GM18505 (cell line): ENCODE measurements at regions not wholly inside any gene's neighbourhood (a gene's known extent, or its start where the extent isn't known, plus 50 kb on each side); places are given as distances from the start of the nearest gene placed in this dataset.

ENCODE experiments used
- ATAC-seq: cut with Tn5 transposase; IDR thresholded peaks from one replicate; pipeline ENCODE4 v1.9.1; 2021; ENCODE audit not compliant: unreplicated experiment
- POLR2A ChIP-seq: IDR thresholded peaks from 4 replicates; pipeline ENCODE4 v1.6.1; 2011; ENCODE audit warnings: borderline replicate concordance; ENCODE audit not compliant: insufficient read depth, insufficient read length; ENCODE audit errors: extremely low read depth

DNA sequence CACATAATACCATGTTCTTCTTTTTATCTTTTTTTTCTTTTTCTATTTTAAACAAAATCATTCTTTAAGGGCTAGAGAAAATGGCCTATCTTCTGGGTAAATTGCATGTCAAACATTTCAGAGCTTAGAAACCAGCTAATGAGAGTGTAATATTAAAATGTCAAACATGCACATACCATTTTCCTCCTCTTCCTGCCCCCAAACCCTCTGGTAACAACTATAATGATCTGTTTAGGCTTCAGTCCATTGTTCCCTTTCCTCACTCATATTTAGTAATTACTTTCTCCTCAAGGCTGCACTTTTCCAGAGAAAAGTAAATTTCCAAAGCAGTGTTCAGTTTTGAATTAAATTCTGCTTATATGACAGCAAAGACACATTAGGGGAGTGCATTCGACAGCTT, 224.3 kb upstream of the ROBO2 start:
- no peak for TF ChIP-seq POLR2A
- ATAC-seq: no peak

- ATAC-seq: no peak
- TF ChIP-seq POLR2A: no peak
These were observed 219.4 kb upstream of the ROBO2 start for GRCh38 chr3:76820481-76820880.

DNA sequence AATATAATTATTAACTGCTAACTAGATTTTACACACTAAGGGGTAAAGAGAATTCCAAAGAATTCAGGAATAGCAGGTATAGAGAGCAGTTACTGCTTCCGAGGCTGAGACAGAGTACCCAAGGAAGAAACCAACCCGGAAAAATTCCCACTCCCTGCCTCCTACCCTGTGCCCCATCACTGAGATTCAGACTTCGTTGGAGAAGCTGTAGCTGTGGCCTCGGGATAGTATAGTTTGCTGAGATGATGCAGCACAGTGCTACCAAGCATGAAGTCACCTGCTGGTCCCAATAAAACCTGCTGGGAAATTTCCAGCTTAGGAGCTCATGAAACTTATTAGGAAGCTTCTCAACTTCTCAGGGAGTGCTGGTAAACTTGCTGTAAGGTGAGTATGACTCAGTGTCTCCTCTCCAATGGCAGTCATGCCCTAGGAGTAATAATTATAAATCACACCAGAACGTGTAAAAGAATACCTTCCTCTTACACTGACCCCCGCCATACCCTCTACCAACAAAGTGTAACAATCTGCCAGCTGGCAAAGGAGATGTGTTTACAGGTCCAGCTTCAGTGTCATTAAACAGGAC, 215.2 kb upstream of the ROBO2 start:
- TF ChIP-seq POLR2A: no peak
- ATAC-seq: no peak

DNA sequence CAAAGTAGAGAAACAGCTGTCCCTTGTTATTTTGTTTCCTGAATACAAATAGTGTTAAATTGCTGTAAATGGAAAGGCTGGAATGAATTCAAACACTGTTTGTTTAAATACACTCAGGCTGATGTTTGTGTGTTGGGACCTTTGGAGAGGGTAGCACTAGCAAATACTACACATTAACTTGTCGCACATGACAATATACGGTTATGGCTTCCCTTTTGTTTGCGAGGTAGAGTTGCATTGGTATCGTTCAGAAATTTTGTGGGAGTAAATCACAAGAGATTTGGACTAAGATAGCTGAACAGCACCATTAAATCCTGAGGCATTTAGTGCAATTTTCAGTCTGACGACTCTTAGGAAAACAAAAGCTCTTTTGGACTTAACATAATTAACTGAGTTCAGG, 213.0 kb upstream of the ROBO2 start:
- no peak for ATAC-seq
- TF ChIP-seq POLR2A: no peak

- no peak for TF ChIP-seq POLR2A
- no peak for ATAC-seq
These were observed 212.1 kb upstream of the ROBO2 start for GRCh38 chr3:76827701-76828226.

DNA sequence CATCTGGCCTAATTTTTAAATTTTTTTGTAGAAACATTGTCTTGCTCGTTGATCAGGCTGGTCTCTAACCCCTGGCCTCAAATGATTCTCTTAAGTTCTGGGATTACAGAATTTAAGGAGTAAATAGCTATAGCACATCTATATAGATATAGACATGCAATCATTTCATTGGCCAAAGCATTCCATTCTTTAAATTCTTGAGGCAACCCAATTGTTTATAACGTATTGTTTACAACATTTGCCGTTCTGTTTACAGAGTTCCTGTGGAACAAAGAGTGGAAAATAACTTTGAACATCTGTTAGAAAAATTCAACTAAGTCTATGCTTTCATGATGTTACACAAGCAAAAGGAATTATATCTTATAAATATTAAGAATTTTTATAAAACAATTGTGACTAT, 205.2 kb upstream of the ROBO2 start:
- ATAC-seq: no peak

DNA sequence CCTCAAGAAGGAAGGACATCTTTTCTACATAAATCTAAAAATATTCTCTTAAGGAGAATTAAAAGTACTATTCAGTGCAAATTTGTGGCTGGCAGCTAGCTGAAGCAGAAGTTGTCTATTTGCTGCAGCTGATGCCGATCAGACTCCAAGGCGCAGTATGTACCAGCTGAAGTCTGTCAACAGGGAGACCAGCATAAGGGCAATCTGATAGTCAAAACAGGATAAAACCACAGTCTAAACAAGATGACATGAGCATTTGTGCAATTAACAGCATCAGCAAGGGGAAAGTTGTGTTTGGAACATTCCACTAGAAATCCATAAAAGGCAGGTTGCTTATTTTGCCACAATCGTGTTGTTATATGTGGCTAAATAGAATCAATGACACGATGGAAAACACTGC, 198.2 kb upstream of the ROBO2 start:
- TF ChIP-seq POLR2A: no peak
- no peak for ATAC-seq

More for the DNA sequence above, 205.2 kb upstream of the ROBO2 start:
- TF ChIP-seq POLR2A: no peak

DNA sequence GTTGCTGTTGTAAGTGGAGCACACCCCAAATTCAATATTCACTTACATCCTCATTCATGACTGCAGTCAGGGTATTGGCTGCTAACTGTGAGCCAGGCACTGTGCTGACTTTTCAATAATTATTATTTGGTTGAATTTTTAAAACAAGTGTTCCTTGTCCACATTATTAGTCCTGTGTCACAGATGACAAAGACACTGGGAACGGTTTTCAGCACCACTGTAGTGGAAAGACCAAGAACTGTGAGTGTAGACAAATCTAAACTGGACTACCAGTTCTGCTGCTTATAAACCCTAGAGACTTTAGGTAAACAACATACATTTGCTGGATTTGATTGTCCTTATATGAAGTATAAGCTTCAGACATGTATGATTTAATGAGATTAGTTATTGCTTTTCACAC, 197.7 kb upstream of the ROBO2 start:
- TF ChIP-seq POLR2A: no peak
- ATAC-seq: no peak

- TF ChIP-seq POLR2A: no peak
- ATAC-seq: no peak
These were observed 184.4 kb upstream of the ROBO2 start for GRCh38 chr3:76855451-76855850.

GRCh38 chr3:76859596-76859995, 180.3 kb upstream of the ROBO2 start:
- TF ChIP-seq POLR2A: no peak
- no peak for ATAC-seq

GRCh38 chr3:76864355-76864754, 175.5 kb upstream of the ROBO2 start:
- TF ChIP-seq POLR2A: no peak
- no peak for ATAC-seq

DNA sequence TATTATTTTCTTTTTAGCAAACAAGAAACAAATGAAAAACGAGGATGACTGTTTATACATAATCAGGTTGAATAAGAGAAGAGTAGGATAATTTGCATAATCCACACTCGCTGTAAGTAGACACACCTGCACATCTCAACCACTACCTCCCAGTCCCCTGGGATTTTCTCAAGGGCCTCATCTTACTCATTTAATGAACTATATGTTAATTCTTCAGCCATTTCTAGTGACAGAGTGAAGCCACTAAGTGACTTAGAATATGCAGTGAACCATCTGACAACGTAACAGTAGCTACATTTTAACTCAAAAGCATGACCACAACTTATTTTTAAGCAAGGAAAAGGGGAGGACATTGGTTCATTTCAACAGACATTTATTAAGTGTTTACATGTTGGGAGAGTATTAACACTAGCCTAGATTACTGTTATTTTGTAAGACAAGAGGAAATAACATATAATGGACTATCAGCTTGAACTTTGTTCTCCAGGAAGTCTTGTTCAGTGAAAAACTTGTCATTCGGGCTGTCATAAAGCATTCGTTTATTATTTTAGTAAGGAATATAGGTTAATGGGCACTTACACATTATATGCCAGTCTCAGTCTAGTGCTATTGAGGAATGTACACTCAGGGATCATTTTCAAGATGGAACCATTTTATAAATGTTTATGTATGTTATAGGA, 173.0 kb upstream of the ROBO2 start:
- ATAC-seq: peak; percentile 68
- no peak for TF ChIP-seq POLR2A

GRCh38 chr3:76869726-76870384, 170.0 kb upstream of the ROBO2 start:
- ATAC-seq: no peak
- no peak for TF ChIP-seq POLR2A

- no peak for ATAC-seq
- no peak for TF ChIP-seq POLR2A
These were observed 168.2 kb upstream of the ROBO2 start for GRCh38 chr3:76871655-76872054.
